GM12872 (cell line): ENCODE measurements at regions not wholly inside any gene's neighbourhood (a gene's known extent, or its start where the extent isn't known, plus 50 kb on each side); places are given as distances from the start of the nearest gene placed in this dataset.

Experiments used
- TF ChIP-seq, protein P1 (sequence below): IDR thresholded peaks from 3 replicates; pipeline ENCODE4 v1.5.1; 2011; ENCODE audit warnings: low read depth, mild to moderate bottlenecking, low read length, moderate library complexity; ENCODE audit not compliant: insufficient read depth

DNA sequence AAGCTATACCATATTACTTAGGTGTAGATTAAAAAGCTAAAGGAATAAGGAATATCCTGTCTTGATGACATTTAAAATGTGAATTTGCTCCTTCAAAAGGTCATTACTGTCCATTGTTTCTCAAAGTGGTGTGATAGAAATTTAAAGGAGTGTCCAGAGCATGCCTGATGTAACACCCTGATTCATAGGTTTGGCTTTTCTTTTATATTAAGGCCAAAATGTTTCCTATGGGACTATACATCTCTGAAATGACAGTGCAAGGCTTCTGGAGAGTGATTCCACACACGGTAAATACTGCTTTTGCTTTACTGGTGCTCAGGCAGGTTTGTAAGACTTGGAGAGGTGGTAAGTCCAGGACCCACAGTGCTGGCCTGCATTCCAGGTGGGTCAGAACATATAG, 289.9 kb downstream of the RFC3 start:
- TF ChIP-seq, protein P1, sequence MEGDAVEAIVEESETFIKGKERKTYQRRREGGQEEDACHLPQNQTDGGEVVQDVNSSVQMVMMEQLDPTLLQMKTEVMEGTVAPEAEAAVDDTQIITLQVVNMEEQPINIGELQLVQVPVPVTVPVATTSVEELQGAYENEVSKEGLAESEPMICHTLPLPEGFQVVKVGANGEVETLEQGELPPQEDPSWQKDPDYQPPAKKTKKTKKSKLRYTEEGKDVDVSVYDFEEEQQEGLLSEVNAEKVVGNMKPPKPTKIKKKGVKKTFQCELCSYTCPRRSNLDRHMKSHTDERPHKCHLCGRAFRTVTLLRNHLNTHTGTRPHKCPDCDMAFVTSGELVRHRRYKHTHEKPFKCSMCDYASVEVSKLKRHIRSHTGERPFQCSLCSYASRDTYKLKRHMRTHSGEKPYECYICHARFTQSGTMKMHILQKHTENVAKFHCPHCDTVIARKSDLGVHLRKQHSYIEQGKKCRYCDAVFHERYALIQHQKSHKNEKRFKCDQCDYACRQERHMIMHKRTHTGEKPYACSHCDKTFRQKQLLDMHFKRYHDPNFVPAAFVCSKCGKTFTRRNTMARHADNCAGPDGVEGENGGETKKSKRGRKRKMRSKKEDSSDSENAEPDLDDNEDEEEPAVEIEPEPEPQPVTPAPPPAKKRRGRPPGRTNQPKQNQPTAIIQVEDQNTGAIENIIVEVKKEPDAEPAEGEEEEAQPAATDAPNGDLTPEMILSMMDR = no peak

DNA sequence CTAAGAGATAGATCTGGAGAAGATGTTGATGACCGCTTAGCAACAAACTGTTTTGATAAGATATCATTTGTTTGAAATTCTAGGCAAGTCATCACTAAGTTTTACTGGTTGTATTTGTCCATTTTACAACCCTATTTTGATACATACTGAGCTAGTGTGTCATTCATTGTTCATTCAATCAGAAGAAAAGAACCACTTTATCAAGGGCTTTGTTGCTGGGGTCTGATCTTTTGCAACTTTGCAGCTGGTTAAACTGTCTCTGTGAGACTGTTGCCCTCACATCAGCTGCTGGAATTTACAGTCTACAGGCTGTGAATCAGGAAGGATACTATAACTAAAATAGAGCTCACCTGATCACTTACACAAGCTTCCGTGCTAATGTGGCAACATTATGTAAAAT, 290.5 kb downstream of the RFC3 start:
- TF ChIP-seq, protein P1 = no peak

DNA sequence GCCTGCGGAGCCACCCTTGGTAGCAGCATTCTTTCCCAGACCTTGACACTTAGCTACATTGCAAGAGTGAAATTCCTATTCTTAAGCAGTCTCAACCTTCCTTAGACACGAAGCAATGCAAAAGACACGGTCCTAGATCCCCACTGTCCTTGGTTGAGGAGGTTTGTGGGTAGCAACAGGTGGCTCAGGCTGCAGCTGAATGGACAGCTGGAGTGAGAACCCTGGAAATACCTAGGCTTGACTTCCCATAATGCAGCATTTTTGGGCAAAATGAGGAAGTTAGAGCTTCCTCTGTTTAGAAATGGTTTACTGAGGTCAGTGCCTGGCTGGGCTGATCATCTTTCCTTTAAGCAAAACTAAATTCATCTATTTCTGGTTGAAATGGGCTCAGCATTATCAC, 296.6 kb downstream of the RFC3 start:
- TF ChIP-seq, protein P1 = no peak

DNA sequence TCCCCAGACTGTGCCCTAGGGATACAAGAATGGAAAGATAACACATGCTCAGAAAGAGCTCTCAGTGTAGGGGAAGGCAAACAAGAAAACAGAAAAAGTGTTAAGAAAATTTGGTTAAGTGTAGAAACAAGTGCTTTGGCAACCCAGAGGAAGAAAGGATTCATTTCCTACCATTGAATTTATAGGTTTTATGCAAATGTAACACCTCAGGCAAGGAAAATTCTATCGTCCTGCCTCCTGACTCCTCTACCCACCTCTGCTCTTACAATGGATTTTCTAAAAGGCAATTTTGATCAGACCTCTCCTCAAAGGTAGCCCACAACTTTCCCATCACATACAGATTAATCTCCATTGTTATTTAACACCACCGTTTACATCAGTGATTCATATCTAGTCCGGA, 298.7 kb downstream of the RFC3 start:
- TF ChIP-seq, protein P1 = no peak

DNA sequence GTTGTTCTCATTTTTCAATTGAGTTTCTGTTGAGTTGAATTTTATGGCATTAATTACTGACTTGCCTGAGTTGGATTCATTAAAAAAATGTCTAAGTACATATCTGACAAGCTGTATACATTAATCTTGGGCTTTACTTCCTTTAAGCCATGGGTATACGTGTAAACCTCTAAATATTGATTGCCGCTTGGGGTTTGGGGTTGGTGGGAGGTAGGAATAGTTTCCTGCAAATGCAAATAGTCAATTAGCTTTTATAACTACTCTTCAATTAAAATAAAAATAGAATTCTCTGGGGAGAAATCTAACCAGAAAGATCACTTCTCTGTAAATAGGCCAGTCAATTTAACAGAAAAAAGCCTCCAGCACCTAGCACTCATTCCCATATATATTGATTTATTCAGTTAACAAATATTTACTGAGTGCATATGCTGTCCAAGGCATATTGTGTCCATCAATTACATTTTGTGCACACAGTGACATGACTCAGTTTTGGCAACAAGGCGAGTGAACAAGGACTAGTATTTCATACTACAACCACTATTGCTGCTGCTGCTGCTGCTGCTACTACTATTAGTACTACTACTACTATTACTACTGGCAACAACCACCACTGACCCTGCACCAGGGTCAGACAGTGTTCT, 306.8 kb downstream of the RFC3 start:
- TF ChIP-seq, protein P1 = no peak

DNA sequence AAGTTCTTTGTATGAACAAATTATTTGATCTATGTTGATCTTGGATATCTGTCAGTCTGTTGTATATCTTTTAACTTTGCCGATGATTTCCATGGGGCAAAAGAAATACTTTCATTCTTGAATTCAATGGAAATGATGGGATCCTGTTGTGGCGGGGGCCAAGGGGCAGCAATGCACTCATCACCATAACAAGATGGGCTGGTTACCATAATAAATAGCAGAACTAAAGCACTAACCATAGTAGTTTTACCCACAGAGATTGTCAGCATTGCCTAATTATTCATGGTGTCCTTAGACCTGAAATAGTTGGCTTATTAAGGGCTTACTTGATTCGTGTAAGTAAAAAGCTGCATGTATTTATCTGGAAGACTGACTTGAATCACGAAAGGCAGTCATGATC, 309.6 kb downstream of the RFC3 start:
- TF ChIP-seq, protein P1 = no peak

DNA sequence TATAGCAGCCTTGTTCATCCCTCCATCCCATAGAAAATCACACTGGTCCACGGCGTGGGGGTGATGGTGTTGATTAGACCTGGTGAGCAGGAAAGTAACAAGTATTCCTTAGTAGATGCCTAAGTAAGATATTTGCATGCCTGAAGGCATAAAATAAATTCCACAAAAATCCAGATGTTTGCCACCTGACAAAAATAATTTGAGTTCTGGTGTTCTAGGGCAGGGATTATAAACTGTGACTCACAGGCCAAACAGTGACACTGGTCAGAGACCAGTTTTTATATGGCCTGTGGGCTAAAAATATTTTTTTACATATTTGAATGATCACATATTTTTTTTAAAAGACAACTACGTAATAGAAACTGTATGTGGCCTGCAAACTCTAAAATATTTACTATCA, 310.7 kb downstream of the RFC3 start:
- TF ChIP-seq, protein P1 = no peak
